Thymus (tissue), 11 donors: ENCODE measurements at regions not wholly inside any gene's neighbourhood (a gene's known extent, or its start where the extent isn't known, plus 50 kb on each side); places are given as distances from the start of the nearest gene placed in this dataset.

Experiments used
- DNase-seq, 9 donors: peaks; one replicate each; pipeline ENCODE4 v3.0.0-alpha.2; 2013; ENCODE audit warnings: low spot score in 9 of 9, low read depth in 6 of 9, missing footprints in 1 of 9
- H3K27ac ChIP-seq, 2 donors: one replicate each; pipeline ENCODE4 v1.5.1; 2013; ENCODE audit warnings: control low read depth in 1 of 2, low read depth in 1 of 2, low read length in 1 of 2, mild to moderate bottlenecking in 1 of 2, moderate library complexity in 1 of 2
- H3K27me3 ChIP-seq, 2 donors: one replicate each; pipeline ENCODE4 v1.5.1; 2013; ENCODE audit warnings: low read length in 1 of 2; ENCODE audit not compliant: control insufficient read depth in 2 of 2, insufficient read depth in 1 of 2
- H3K36me3 ChIP-seq, 2 donors: one replicate each; pipeline ENCODE4 v1.5.1; 2013; ENCODE audit warnings: low read length in 1 of 2, mild to moderate bottlenecking in 1 of 2, moderate library complexity in 1 of 2; ENCODE audit not compliant: control insufficient read depth in 2 of 2, insufficient read depth in 2 of 2
- H3K4me1 ChIP-seq, 2 donors: one replicate each; pipeline ENCODE4 v1.5.1; 2013; ENCODE audit warnings: low read length in 2 of 2; ENCODE audit not compliant: control insufficient read depth in 2 of 2, insufficient read depth in 2 of 2
- H3K4me3 ChIP-seq, 2 donors: one replicate each; pipeline ENCODE4 v1.5.1; 2013; ENCODE audit warnings: low read length in 2 of 2, control low read depth in 1 of 2, mild to moderate bottlenecking in 1 of 2
- H3K9me3 ChIP-seq, 2 donors: one replicate each; pipeline ENCODE4 v1.5.1; 2013; ENCODE audit warnings: low read length in 1 of 2, mild to moderate bottlenecking in 1 of 2; ENCODE audit not compliant: control insufficient read depth in 2 of 2, insufficient read depth in 1 of 2
- WGBS: extraction: QIAGEN DNeasy Blood & Tissue Kit; methylation state at CpG from one replicate; pipeline ENCODE4 v1.1.7; 2013; 5-methylcytosine and 5-hydroxymethylcytosine counted together
- donor health status: healthy.

- no peaks in the 10 kb centered on the region for H3K4me1 ChIP-seq
- no peaks in the 10 kb centered on the region for H3K27me3 ChIP-seq
- whole genome bisulfite sequencing: 81% methylated on average over 4 of the region's 4 CpGs
- H3K27ac ChIP-seq: no peak overlapping the region
- H3K4me3 ChIP-seq: no peak overlapping the region
- no peaks in the 10 kb centered on the region for H3K36me3 ChIP-seq
- DNase-seq: no peak
- no peaks in the 10 kb centered on the region for H3K9me3 ChIP-seq
Observed at GRCh38 chr12:83866477-83866876, 1046.1 kb downstream of the SLC6A15 start.

DNA sequence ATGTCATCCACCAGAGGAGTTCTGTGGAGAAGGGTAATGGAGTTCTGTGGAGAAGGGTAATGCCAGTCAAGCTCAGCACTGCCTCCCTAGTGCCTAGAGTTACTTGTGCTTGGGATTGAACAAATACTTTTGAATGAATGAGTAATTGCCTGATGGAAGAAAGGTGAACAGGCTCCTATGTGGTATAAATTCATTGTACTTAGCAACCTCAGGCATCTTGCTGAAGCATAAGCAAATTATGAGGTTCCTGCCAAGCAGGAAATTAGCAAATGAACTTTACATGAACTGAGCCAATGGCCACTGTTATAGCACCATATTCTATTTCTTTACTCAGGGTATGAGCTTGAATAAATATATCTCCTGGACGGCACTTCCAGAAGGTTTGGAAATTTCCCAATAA, 1047.2 kb downstream of the SLC6A15 start:
- no peaks in the 10 kb centered on the region for H3K27me3 ChIP-seq
- 92% methylated on average over 1 of the region's 1 CpG for WGBS
- no peak overlapping the region for H3K4me3 ChIP-seq
- no peak for DNase-seq
- H3K27ac ChIP-seq: no peak overlapping the region
- H3K4me1 ChIP-seq: no peaks in the 10 kb centered on the region
- no peaks in the 10 kb centered on the region for H3K9me3 ChIP-seq
- no peaks in the 10 kb centered on the region for H3K36me3 ChIP-seq

- Histone ChIP-seq H3K9me3 (no peaks in the 10 kb centered on the region), H3K4me1 (no peaks in the 10 kb centered on the region), H3K36me3 (no peaks in the 10 kb centered on the region), H3K27ac (no peak overlapping the region), H3K27me3 (no peaks in the 10 kb centered on the region), H3K4me3 (no peak overlapping the region)
- 91% methylated on average over 2 of the region's 2 CpGs for WGBS
- no peak for DNase-seq
Observed at GRCh38 chr12:83864054-83864453, 1048.5 kb downstream of the SLC6A15 start.

DNA sequence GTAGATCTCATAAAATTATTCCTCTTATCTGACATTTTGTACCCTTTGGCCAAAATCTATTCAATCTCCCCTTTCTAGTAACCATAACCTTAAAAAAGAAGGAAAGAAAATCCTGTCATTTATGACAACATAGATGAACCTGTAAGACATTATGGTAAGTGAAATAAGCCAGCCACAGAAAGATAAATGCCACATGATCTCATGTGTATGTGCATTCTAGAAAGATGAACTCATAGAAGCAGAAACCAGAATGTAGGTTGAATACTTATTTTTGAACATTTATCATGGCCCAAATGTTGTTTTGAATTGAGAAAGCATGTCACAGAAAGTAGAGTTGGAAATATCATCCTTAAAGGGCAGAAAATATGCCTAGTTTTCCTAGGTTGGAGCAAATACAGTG, 1053.6 kb downstream of the SLC6A15 start:
- DNase-seq: no peak
- Histone ChIP-seq H3K27ac (no peak overlapping the region), H3K36me3 (no peaks in the 10 kb centered on the region), H3K9me3 (peaks cover 0 to 17% of the 10 kb centered on the region in 2 donors), H3K4me3 (no peak overlapping the region), H3K27me3 (no peaks in the 10 kb centered on the region), H3K4me1 (no peaks in the 10 kb centered on the region)

- no peak for DNase-seq
- Histone ChIP-seq H3K4me1 (no peaks in the 10 kb centered on the region), H3K9me3 (peaks cover 0 to 17% of the 10 kb centered on the region in 2 donors), H3K27ac (no peak overlapping the region), H3K4me3 (no peak overlapping the region), H3K27me3 (no peaks in the 10 kb centered on the region), H3K36me3 (no peaks in the 10 kb centered on the region)
Observed at GRCh38 chr12:83856803-83857202, 1055.8 kb downstream of the SLC6A15 start.

DNA sequence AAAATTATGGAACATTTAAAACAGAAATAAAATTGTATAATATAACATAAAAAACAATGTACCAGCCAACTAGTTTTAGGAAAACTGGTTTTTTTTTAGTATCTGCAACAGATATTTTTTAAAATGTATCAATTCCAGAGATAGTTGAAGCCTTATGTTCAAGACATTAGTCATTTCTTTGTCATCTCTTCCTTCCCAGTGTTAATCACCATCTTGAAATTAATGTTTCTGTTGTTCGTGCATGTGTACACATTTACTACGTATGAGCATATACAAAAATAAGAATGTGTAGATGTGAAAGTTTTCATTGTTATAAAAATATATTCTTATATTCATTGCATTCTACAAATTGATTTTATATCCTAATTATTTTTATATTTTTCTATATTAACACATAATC, 1062.1 kb downstream of the SLC6A15 start:
- no peak overlapping the region for H3K4me3 ChIP-seq
- H3K27ac ChIP-seq: no peak overlapping the region
- peaks cover 0 to 3% of the 10 kb centered on the region in 2 donors for H3K9me3 ChIP-seq
- no peaks in the 10 kb centered on the region for H3K27me3 ChIP-seq
- 72% methylated on average over 2 of the region's 2 CpGs for WGBS
- no peaks in the 10 kb centered on the region for H3K36me3 ChIP-seq
- no peaks in the 10 kb centered on the region for H3K4me1 ChIP-seq
- DNase-seq: no peak

DNA sequence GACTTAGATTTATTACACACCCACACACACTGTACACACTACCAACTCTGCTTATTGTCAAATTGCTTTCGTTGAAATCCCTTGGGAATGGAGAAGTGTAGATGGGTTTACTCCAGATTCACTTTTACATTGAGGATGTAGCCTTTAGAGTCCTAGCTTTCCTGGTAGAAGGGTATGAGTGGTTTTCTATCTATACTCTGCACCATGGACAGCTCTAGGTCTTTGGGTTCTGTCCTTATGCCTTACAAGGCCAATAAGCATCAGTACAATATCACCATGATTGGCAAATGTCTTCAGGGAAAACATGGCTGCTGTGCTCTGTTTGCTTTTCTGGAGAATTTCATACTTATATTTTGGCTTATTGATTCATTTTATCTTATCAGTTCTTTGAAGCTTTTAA, 1063.9 kb downstream of the SLC6A15 start:
- no peak overlapping the region for H3K4me3 ChIP-seq
- no peaks in the 10 kb centered on the region for H3K4me1 ChIP-seq
- WGBS: 86% methylated on average over 1 of the region's 1 CpG
- no peaks in the 10 kb centered on the region for H3K9me3 ChIP-seq
- no peaks in the 10 kb centered on the region for H3K27me3 ChIP-seq
- no peak for DNase-seq
- H3K36me3 ChIP-seq: no peaks in the 10 kb centered on the region
- H3K27ac ChIP-seq: no peak overlapping the region

DNA sequence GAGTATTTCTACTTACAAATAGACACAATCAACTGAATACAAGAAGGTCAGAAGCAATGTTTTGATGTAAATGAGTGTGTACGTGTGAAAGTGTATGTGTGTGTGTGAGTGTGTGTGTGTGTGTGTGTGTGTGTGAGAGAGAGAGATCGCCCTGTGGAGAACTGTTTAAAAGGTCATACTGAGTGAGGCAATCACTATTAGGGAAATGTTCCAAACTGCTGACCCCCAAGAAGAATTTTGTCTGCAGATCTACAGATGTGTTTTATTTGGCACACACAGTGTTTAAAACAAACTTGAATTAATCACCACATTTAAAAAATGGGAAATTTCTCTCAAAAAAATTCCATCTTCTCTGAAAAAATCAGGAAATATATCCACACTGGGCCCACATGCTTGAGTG, 1069.1 kb downstream of the SLC6A15 start:
- Histone ChIP-seq H3K36me3 (no peaks in the 10 kb centered on the region), H3K4me3 (no peak overlapping the region), H3K27me3 (no peaks in the 10 kb centered on the region), H3K9me3 (no peaks in the 10 kb centered on the region), H3K27ac (no peak overlapping the region), H3K4me1 (no peaks in the 10 kb centered on the region)
- no peak for DNase-seq
- WGBS: 87% methylated on average over 2 of the region's 2 CpGs

- H3K4me3 ChIP-seq: no peak overlapping the region
- no peak for DNase-seq
- H3K36me3 ChIP-seq: no peaks in the 10 kb centered on the region
- H3K9me3 ChIP-seq: no peaks in the 10 kb centered on the region
- no peak overlapping the region for H3K27ac ChIP-seq
- H3K4me1 ChIP-seq: no peaks in the 10 kb centered on the region
- H3K27me3 ChIP-seq: no peaks in the 10 kb centered on the region
- 79% methylated on average over 2 of the region's 2 CpGs for WGBS
Observed at GRCh38 chr12:83841620-83842019, 1071.0 kb downstream of the SLC6A15 start.

DNA sequence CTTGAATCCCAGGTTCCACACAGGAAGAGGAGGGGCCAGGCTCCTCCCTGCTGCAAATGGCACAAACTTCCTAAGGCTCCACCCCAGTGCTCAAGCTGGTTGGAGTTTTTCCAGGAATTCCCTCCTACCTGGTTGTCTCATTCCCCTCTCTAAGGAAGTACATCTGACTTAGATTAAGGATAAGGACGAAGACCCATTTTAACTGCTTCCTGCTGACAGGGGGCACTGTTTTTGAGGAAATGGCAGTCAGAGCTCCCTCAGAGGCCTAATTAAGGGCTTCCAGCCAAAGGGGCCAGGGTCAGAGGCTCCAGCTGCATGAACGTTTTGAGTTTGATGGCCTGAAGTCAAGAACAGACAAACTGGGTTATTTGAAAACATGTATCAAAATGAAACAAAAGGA, 1084.7 kb downstream of the SLC6A15 start:
- H3K9me3 ChIP-seq: peaks cover 0 to 4% of the 10 kb centered on the region in 2 donors
- no peaks in the 10 kb centered on the region for H3K4me1 ChIP-seq
- H3K27me3 ChIP-seq: no peaks in the 10 kb centered on the region
- DNase-seq: no peak
- H3K27ac ChIP-seq: no peak overlapping the region
- 38% methylated on average over 2 of the region's 2 CpGs for WGBS
- H3K4me3 ChIP-seq: no peak overlapping the region
- H3K36me3 ChIP-seq: no peaks in the 10 kb centered on the region
